Fibroblast of the aortic adventitia (primary cell): ENCODE measurements at regions not wholly inside any gene's neighbourhood (a gene's known extent, or its start where the extent isn't known, plus 50 kb on each side); places are given as distances from the start of the nearest gene placed in this dataset.
"Not testable (repeated sequence)": the region's sequence is repeated elsewhere in the genome, so short reads cannot be mapped to it uniquely, and the experiment has no call there.

Experiments
- DNase-seq: peaks from one replicate; pipeline ENCODE4 v3.0.0-alpha.2; 2010; ENCODE audit warnings: low read depth
- H3K4me3 ChIP-seq: 2 replicates; pipeline ENCODE4 v1.5.1; 2011; ENCODE audit warnings: low read depth, mild to moderate bottlenecking, control low read depth, low read length, moderate library complexity
- CTCF ChIP-seq: IDR thresholded peaks from 2 replicates; pipeline ENCODE4 v1.5.1; 2011; ENCODE audit warnings: mild to moderate bottlenecking, low read length, control low read depth, inconsistent platforms; ENCODE audit not compliant: insufficient read depth

- no peak for DNase-seq
- no peak overlapping the region for H3K4me3 ChIP-seq
- no peak for TF ChIP-seq CTCF
Observed at GRCh38 chr12:59282999-59283398, 312.8 kb upstream of the SLC16A7 start.

- H3K4me3 ChIP-seq = not testable (repeated sequence)
Observed at GRCh38 chr12:59273561-59273960, 322.3 kb upstream of the SLC16A7 start.

GRCh38 chr12:59268295-59268809 lies 327.5 kb upstream of the SLC16A7 start:
- no peak for TF ChIP-seq CTCF
- no peak for DNase-seq
- H3K4me3 ChIP-seq = no peak overlapping the region

More at GRCh38 chr12:59273561-59273960, 322.3 kb upstream of the SLC16A7 start:
- not testable (repeated sequence) for DNase-seq

- TF ChIP-seq CTCF = no peak
- no peak for DNase-seq
- H3K4me3 ChIP-seq = no peak overlapping the region
Observed at GRCh38 chr12:59260202-59260601, 335.6 kb upstream of the SLC16A7 start.

- no peak overlapping the region for H3K4me3 ChIP-seq
- TF ChIP-seq CTCF = no peak
- no peak for DNase-seq
Observed at GRCh38 chr12:59252731-59253130, 332.4 kb upstream of the LRIG3 start.

GRCh38 chr12:59250766-59251165 lies 330.5 kb upstream of the LRIG3 start:
- DNase-seq = no peak
- H3K4me3 ChIP-seq = no peak overlapping the region
- no peak for TF ChIP-seq CTCF

GRCh38 chr12:59240048-59240447 lies 319.7 kb upstream of the LRIG3 start:
- H3K4me3 ChIP-seq = no peak overlapping the region
- no peak for TF ChIP-seq CTCF
- no peak for DNase-seq

GRCh38 chr12:59234391-59234790 lies 314.1 kb upstream of the LRIG3 start:
- no peak overlapping the region for H3K4me3 ChIP-seq
- DNase-seq = no peak
- no peak for TF ChIP-seq CTCF
